Stimulated activated CD8-positive, alpha-beta memory T cell treated with anti-CD3 and anti-CD28 coated beads, Interleukin-4, amount 100 ng/mL, for 24 hours (primary cell): ENCODE measurements at regions not wholly inside any gene's neighbourhood (a gene's known extent, or its start where the extent isn't known, plus 50 kb on each side); places are given as distances from the start of the nearest gene placed in this dataset.
"Not testable (repeated sequence)": the region's sequence is repeated elsewhere in the genome, so short reads cannot be mapped to it uniquely, and the experiment has no call there.

Source experiments
- DNase-seq: peaks from one replicate; pipeline ENCODE4 v3.0.0-alpha.2; 2020; ENCODE audit warnings: low read depth

DNA sequence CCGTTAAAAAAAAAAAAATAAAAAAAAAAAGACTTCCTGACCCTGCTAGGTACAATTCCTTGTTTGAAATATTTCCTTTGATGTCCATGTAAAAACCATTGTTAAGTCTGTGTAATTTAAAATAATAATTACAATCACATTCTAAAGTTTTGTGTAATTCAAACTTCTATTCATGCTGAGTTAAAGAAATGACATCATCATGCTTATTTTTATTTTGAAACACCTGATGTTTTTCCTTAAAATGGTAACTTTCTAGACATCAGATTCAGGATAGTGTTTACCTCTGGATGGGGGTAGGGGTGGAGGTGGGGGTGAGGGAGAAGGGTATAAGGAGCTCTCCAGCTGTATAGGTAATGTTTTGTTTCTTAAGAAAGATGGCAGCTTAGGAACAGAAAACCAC lies 92.8 kb downstream of the ADCYAP1 start:
- DNase-seq: no peak

DNA sequence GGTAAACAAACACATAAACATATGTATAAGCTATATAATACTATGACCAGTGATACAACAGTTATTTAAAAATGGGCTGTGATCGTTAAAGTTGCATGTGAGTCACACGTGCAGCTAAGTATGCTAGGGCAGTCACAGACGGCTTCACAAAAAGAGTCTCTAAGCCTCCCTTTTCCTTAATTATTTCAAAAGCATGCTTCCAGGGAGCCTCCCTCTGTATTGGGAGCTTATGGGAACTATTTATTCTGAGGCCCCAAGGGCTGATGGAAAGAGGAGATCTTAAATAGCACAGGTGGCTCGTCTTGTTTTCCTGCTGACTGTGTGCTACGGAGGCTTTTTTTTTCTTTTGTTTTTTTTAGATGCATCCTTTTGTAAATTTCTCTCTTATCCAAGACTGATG lies 94.3 kb downstream of the ADCYAP1 start:
- no peak for DNase-seq

GRCh38 chr18:1002653-1003178 lies 98.0 kb downstream of the ADCYAP1 start:
- DNase-seq: no peak

DNA sequence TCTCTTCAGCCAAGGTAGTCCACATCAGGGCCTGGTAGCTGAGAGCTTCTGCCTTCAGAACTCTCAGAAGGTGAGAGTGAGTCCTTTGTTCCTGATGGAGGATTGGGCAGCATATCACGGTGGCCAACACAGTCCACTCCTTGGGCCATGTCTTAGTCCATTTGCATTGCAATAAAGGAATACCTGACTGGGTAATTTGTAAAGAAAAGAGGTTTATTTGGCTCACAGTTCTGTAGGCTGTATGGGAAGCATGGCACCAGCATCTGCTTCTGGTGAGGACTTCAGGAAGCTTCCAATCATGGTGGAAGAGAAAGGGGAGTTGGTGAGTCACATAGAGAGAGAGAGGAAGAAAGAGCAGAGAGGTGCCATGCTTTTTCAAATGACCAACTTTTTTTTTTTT lies 98.8 kb downstream of the ADCYAP1 start:
- DNase-seq: no peak

DNA sequence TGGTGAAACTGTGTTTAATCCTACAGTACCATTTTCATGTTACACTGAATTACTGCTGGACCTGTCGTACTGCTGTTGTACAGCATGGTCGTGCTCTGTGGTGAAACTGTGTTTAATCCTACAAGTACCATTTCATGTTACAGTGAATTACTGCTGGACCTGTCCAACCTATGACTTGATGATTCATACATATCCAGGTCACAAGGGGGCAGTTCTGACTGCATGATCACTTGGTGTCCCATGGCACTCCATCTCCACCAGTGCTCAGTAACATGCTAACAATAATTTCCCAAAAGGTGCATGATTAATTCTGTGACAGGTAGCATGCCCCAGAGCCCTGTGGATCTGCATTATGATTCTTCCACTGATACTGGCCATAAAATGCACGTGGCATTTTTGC lies 101.6 kb downstream of the ADCYAP1 start:
- no peak for DNase-seq

DNA sequence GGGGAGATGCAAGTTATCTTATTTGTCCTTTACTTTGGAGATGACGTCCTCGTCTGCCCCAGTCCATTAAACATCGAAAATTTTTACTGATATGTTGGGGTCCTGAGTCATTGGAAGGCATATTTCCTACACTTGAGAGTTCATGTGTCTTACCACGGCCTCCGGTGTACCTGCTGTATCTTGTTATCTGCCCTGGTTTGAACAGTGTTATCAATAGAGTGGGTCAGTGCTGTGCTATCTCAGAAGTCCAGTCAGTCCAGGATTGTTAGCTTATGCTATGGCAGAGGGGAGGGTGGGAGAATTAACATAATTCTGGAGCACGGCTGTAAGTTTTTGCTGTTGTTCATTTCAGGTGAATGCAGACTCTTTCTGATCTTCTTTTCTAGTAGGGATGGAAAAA lies 102.3 kb downstream of the ADCYAP1 start:
- no peak for DNase-seq

- no peak for DNase-seq
Observed at GRCh38 chr18:1011349-1011748, 106.7 kb downstream of the ADCYAP1 start.

- DNase-seq: no peak
Observed at GRCh38 chr18:1012775-1013174, 108.1 kb downstream of the ADCYAP1 start.

GRCh38 chr18:1013951-1014350 lies 109.3 kb downstream of the ADCYAP1 start:
- no peak for DNase-seq

DNA sequence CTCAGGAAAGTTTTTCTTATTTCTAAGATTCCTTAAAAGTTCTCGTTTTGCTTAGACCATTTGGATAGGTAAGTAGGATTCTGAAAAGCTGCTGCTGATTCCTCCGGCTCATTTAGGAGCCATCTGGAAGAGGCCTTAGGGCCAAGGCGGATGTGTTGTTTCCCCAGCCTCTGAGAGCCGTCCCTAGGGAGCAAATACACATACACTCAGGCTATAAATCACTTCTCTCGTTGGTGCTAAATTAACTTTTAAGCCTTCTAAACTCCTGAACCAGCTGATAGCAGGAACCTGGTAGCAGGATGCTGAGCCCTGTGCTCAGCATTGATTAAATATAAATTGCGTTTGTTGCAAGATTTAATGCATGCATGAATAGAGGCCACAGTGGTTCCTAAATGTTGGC lies 109.8 kb downstream of the ADCYAP1 start:
- DNase-seq: no peak

- no peak for DNase-seq
Observed at GRCh38 chr18:1014951-1015624, 110.4 kb downstream of the ADCYAP1 start.

DNA sequence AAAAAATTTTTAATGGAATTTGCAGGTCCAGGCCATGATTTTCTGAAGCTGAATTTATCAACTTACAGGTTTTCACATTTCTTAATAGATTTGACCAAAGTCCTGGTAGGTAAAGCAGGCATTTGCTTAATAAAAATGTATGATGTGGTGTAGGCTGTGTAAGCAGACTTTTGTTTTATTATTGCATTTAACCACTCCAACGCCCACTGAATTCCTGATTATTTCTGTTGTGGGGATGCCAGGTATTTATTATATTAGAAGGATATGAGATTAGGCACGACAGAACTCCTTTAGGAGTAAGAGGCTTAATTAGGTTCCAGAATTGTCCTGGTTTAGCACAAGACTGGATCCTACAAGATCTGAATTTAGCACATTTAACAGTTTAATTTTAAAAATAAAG lies 111.1 kb downstream of the ADCYAP1 start:
- DNase-seq: no peak

DNA sequence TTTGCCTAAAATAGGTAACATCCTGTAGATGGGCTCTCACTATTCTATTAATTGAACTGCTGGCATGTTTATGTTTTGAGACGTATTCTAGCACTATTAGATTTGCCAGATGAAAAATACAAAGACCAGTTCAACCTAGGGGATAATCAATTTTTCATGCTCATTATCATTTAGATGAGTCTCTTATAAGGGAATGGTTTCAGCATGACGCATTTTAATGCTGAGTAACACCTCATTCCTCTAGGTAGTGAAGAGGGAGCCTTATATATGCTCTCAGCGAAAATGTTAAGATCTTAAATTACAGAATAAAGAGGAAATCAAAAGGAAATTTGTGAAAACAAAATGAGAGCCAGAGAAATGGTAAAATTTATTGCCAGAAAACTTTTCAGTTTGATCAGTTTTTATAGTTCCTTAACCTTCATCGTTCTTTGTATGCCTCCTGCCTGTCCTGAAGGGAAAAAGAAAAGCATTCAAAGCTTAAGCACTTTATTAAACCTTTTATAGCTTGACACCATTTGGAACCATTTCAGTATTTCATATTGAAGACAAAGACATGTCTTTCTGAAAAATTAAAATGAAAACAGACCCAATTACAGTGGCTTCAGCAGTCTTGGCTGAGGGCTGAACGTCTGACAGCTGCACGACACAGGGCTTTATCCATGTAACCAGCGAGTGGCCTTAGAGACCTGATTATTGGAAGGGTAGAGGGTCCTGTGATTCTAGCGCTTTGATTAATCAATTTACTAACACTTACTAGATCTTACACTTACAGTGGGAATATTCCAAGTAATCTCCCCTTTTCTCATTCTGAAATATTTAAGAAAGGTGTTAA lies 112.8 kb downstream of the ADCYAP1 start:
- DNase-seq: no peak

- no peak for DNase-seq
Observed at GRCh38 chr18:1018181-1018681, 113.6 kb downstream of the ADCYAP1 start.

DNA sequence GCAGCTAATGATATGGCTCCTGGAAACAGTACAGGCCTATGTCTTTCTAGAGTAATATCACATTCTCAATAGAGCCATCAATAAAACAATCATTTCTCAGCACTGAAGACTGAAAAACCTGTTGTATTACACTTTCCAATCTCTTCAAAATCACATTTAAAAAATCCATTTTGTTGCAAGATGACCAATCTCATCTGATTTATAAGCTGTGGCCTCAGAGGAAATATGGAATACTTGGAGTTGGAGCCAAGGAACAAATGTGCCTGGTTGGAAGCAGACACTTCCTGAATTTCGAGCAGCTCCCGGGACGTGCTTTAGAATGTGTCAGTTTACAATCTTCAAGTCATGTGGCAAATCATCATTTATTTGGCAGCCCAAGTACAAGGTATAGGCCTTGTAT lies 114.5 kb downstream of the ADCYAP1 start:
- DNase-seq: no peak

- DNase-seq: no peak
Observed at GRCh38 chr18:1020731-1021344, 116.2 kb downstream of the ADCYAP1 start.

- no peak for DNase-seq
Observed at GRCh38 chr18:1026930-1027329, 122.3 kb downstream of the ADCYAP1 start.

DNA sequence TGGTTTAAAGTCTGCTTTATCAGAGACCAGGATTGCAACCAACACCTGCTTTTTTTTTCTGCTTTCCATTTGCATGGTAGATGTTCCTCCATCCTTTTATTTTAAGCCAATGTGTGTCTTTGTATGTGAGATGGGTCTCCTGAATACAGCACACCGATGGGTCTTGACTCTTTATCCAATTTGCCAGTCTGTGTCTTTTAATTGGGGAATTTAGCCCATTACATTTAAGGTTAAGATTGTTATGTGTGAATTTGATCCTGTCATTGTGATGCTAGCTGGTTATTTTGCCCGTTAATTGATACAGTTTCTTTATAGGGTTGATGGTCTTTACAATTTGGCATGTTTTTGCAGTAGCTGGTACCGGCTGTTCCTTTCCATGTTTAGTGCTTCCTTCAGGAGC lies 128.4 kb downstream of the ADCYAP1 start:
- DNase-seq: not testable (repeated sequence)

- DNase-seq: no peak
Observed at GRCh38 chr18:1034971-1035370, 130.3 kb downstream of the ADCYAP1 start.

GRCh38 chr18:1036926-1037325 lies 132.3 kb downstream of the ADCYAP1 start:
- DNase-seq: no peak

DNA sequence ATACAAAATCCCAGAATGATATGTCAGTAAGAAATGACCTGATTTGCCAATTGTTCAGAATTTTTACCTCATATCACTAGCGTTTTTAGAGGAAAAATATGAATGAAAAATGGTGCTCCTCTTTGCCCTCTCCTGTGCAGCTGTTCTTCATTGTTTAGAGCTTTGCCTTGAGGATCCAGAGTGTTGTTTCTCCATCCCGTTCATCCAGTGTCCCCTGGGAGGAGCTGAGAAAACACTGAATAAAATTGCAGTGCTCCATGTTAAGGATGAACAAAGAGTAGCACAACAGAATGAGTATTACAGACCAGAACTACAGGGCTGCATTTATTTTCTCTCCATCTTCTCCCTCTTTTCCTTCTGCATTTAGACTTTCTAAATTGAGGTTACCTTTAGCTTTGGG lies 133.1 kb downstream of the ADCYAP1 start:
- no peak for DNase-seq

DNA sequence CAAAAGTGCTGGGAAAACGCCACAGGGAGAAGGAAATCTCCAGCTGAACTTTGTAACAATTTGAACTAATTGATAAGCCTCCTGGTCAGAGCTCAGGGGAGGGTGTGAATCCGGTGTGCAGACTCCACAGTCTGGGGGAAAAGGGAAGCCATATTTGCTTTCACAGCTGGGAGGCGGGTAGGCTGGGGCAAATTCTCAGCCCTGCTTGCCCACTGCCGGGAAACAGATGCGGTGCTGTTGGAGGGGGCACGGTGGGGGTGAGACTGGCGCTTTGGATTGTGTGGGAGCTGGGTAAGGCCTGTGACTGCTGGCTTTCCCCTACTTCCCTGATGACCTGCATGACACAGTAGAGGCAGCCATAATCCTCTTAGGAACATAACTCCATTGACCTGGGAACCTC lies 134.8 kb downstream of the ADCYAP1 start:
- DNase-seq: no peak

GRCh38 chr18:1043039-1043438 lies 138.4 kb downstream of the ADCYAP1 start:
- not testable (repeated sequence) for DNase-seq
